Stimulated activated naive CD8-positive, alpha-beta T cell treated with anti-CD3 and anti-CD28 coated beads, Interleukin-15, Interleukin-2, amounts not matched to agents 100 U/mL and 50 U/mL, for 24 hours (primary cell): ENCODE measurements at regions not wholly inside any gene's neighbourhood (a gene's known extent, or its start where the extent isn't known, plus 50 kb on each side); places are given as distances from the start of the nearest gene placed in this dataset.
"Not testable (repeated sequence)": the region's sequence is repeated elsewhere in the genome, so short reads cannot be mapped to it uniquely, and the experiment has no call there.

ENCODE experiments used
- ATAC-seq: fragments of 150-1000 bp; cut with Tn5 transposase; one replicate; pipeline ENCODE4 v1.10.0; 2021
- DNase-seq: peaks from one replicate; pipeline ENCODE4 v3.0.0; 2021

DNA sequence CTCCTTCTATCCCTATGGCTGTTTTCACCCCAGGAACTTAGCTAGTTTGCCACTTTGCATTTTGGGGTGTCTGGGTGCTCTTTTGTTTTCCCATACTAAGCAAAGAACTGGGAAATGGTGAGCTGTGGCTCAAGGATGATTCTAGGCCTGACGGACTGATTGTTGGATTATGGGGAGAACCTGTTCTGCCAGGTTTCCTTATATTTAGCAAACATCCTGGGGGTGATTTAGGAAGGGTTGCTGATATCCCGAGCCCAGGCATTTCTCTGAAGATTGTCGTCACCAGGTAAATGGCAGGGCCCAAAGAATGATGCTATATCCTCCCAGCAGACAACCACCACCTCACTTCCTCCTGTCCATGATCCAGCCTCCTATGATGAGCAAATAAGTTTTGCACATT is 72.1 kb upstream of the GRB10 start:
- DNase-seq, result no peak

DNA sequence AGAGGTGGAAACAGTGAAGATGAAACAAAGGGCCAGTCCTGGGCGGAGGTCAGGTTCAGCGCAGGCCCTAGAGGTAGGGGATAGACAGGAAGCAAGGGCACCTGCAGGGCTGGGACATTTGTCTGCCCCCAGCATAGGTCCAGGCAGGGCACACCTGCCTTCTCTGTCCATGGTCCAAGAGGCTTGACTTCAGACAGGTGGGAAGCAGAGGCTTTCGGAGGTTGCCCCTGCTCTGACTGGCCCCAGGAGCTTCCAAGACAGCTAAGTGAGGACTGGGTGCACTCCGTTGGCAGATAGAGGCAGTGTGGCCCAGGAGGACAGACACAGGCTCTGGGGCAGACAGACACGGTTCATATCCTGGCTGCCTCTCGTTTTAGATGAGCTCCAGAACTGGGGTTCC is 71.6 kb upstream of the GRB10 start:
- DNase-seq, result no peak
- no peak for ATAC-seq

More for the DNA sequence above, 72.1 kb upstream of the GRB10 start:
- no peak for ATAC-seq

DNA sequence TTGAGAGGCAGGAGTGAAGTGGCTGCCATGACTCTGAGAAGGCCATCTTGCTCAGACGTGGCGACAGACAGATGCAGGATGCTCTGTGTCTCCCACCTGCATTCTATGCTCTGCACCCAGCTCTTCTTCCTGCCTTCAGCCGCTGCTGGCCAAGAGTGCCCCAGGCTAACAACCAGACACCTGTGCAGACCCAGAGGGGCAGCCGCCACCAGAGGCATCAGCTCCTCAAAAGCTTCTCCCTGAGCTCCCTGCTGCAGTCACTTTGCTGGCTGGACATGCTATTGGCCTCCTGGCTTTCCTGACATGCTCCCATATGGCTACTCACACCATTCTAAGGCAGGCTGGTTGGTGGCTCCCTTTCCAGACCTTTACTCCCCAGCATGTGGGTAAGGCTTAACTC is 70.6 kb upstream of the GRB10 start:
- no peak for ATAC-seq

DNA sequence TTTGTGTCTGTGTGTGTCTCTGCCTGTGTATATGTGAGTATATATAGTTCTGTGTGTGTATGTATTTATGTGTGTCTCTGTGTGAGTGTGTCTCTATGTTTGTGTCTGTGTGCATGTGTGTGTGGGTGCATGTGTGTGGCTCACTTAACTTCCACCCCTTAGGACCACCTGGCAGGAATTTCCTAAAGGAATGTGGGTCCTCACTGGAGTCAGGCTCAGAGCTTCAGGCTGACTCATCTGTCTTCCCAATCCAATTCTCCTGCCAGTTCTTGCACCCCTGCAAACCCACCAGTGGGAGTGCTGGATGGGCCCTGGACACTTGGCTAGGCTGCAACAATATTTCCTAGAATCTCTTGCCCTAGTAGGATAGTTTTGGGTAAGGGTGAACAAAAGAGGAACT is 70.2 kb upstream of the GRB10 start:
- DNase-seq (no peak), ATAC-seq (no peak)

More for the DNA sequence above, 70.6 kb upstream of the GRB10 start:
- DNase-seq, result no peak

DNA sequence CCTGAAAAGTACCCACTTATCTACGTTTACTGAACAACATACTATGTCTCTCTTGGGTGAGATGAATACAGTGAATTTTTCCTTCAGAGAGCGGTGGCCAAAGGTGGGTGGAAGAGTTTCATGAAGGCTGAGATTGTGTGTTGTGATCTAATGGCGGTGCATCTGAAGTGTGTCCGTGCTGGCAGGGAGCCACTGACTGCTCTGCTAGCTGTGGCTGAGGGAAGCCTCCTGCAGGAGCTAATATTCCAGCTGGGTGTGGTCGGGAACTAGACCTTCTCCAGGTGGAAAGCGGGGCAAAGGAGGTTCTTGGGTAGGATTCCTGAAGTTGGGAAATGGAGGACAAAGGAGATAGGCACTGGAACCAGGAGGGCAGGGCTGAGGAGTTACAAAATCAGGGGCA is 69.2 kb upstream of the GRB10 start:
- DNase-seq (no peak), ATAC-seq (no peak)

DNA sequence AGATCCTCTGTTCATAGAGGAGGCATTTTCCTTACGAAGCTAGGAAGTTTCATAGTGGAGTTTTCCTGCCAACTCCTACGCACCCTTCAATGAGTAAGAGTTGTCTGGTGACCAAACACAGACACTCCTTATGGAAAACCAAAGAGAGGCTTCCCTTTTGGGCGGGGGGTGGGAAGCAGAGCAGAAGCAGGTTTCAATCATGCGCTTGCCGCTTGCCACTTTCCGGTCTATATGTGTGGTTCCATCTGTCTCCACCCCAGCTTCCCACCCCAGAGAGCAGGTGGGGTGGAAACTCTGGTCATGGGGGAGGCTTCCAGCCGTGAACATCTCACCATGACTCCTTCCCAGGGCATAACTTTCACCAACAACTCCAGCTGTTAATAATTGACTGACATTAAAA is 68.8 kb upstream of the GRB10 start:
- no peak for ATAC-seq
- no peak for DNase-seq

DNA sequence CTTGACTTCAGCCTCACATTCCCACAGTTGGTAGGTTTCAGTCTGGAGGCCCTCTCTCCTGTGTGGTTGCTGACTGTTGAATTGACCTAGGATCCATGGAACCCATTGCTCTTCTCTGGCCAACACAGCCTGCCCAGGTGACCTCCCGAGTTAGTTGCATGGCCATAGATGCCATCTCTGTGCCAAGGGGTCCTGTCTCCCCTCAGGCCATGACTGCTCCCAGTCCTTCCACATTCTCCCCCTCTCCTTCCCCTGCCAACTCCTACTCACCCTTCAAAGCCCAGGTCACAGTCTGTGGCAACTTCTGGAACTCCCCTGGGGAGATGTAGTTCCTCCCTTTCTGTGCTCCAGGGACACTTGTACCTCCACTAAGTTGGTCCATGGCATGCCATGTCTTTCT is 67.3 kb upstream of the GRB10 start:
- DNase-seq, result no peak
- ATAC-seq, result no peak

DNA sequence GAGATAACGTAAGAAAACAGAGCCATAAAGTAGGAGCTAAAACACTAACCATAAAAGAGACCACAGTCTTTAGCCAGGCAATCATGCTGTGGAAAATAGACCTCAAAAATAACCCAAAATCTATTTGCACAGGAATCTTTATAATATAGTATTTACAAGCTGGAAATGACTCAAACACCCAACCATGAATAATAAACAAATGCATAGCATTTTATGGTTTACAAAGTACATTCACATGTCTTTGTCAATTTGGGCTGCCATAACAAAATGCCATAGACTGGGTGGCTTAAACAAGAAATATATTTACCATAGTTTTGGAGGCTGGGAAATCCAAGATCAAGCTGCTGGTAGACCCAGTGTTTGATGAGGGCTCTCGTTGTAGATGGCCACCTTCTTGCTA is 65.5 kb upstream of the GRB10 start:
- ATAC-seq, result no peak
- DNase-seq, result no peak

DNA sequence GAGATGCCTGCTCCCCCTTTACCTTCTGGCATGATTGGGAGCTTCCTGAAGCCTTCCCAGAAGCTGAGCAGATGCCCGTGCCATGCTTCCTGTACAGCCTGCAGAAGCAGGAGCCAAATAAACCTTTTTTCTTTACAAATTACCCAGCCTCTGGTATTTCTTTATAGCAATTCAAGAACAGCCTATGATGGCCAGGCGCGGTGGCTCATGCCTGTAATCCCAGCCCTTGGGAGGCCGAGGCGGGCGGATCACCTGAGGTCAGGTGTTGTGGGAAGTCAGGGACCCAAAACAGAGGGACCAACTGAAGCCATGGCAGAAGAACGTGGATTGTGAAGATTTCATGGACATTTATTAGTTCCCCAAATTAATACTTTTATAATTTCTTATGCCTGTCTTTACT is 62.2 kb upstream of the GRB10 start:
- not testable (repeated sequence) for DNase-seq, ATAC-seq

DNA sequence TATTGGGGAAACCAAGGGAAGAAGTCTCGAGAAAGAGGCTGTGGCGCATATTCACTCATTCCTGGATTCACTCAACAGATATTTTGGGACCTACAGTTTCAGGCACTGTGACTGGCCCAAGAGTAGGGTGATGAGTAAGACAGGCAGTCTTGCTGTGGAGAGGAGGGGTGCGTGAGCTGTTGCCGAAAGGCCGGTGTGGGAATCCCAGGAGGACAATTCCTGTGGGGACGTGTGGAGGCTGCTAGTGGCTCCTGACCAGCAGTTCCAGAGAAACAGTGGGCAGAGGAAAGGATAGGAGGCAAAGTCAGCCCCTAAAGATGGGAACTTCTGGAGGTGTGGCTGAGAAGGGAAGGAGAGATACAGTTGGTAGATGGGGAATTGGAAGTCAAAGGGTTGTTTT is 59.3 kb upstream of the GRB10 start:
- DNase-seq, result no peak
- no peak for ATAC-seq

DNA sequence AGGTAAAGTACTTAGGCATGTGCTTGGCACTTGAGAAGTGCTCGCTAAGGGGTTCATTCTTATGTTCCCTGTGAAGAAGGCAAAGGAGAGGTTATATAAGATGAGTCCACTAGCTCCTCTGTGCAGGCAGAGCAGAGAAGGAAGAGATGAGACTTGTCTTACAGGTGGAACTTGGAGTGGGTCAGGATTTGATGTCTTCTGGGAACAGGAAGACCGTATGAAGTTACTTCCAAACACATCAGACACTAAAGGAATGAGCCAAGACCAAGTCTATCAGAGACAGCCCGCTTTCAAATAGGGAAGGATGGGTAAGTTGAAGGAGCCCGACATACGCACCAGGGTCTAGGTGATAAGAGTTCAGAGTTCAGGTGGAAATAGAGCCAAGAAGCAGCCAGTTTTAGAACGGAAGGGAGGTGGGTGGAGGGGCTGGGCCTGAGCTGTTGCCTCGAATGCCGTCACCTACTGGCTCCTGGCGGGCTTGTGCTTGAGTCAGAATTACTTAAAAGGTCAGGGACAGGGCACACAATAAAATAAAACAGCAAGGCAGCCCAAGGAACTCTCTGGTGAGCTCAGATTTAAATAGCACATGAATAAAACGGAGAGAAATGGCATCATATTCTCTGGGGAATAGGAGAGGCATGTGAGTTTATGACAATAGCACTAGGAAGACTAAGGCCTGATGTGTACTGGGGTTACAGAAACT is 56.1 kb upstream of the GRB10 start:
- DNase-seq, result no peak
- ATAC-seq, result no peak

DNA sequence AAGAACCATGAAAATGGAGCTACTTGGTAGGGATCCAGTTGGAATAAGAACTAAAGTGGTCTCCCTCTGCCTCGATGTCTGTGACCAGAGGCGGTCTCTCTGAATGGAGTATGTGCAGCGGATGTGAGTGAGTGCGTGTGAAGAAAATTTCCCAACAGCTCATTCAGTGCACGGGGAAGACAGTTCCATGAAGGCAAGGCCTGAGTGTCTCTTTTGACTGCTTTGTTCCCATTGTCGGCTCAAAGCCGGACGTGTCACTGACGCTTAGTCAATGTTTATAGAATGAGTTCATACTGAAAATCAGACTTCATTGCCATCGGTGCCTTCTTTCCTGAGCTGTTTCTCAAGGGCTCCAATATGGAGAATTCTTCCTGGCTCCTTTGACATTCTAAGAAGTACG is 55.3 kb upstream of the GRB10 start:
- DNase-seq (no peak), ATAC-seq (no peak)

DNA sequence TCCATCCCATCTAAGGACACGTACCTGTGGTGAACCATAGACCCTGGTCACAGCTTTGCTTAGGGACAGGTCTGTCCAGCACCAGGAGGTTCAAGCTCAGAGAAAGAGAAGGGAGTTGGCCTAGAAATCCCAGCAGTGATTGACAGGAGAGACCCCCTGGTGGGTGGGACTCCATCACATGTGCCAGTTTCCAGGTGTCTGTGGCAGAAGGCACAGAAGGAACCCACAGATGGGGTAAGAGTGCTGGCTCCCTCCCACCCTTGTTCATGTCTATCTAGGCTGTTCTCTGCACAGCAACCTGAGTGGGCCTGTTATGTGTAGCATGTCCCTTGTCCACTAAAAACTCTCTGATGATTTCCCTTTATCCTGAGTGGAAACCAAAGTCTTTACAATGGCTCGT is 54.0 kb upstream of the GRB10 start:
- ATAC-seq (no peak), DNase-seq (no peak)

DNA sequence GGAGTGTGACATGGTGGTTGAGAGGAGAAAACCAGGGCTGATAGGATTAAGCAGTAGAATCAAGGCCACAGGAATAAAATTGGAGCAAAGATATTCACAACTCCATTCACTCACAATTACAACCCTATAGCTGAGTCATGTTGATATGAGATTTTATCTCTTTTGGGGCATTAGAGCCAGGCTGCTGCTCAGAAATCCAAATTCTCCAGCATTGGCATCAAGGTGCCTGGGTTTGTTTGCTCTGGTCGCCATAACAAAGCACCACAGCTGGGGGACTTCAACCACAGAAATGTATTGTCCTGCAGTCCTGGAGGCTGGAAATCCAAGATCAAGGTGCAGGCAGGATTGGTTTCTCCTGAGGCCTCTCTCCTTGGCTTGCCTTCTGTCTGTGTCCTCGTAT is 52.5 kb upstream of the GRB10 start:
- ATAC-seq (no peak), DNase-seq (no peak)

DNA sequence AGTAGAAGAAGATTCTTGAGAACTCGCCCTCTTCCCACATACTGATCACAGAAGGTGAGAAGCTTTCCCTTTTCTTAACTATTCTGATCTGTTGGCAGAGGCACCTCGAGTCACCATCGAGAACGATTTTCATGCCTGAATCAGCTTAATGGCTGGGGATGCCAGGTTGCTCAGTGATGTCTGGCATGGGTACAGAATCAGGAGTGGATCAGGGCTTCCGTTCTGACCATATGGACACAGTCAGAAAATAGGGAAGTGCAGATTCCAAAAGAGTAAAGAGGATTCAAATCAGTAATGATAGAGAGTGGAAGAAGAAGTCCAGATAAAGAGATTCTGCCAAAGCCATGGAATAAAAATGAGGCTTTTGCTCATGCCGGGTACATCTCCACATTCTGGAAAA is 52.0 kb upstream of the GRB10 start:
- no peak for ATAC-seq
- DNase-seq, result no peak

DNA sequence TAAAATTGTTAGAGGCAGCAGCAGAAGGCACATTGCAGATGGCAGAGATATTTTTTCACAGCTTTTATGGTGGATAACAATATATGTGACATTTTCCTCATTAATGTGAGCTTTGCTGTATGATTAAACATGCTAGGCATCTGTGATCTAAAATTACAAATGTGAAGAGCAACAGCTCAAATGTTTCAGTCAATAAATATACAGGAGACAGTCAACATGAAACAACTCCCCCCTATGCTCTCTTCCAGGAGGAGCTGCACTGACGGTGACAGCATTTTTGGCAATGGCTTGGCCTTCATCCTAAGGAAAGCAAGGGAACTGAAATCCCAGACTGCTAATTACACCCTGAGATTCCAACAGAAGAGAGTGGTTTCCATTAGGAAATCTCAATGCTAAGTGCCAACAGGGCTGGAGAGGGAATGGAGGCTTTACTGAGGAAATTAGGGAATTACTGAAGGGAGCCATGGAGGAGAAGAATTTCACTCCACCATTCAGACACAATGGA is 51.4 kb upstream of the GRB10 start:
- no peak for ATAC-seq
- no peak for DNase-seq

DNA sequence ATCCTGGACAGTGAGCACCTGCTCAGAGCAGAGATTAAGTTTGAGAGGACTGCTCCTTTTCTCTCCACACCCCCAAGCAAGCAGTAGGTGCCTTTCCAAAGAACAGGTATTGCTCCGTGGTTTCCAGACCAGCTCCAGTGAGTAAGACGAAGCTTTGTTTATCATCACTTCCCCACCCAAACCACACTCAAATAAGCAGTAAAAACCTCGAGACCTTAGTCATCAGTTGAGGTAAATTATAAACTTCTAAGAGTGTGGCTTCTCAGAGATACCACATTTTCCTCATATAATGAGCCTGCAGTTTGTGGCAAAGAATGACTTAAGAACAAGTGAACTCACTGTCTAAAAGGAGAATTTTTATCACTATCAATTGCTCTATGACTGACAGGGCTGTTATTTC is 50.0 kb upstream of the GRB10 start:
- ATAC-seq (peak; percentile 94), DNase-seq (peak; percentile 16)
